DND-41 (cell line): ENCODE measurements at regions not wholly inside any gene's neighbourhood (a gene's known extent, or its start where the extent isn't known, plus 50 kb on each side); places are given as distances from the start of the nearest gene placed in this dataset.

Experiments used
- ATAC-seq: fragments of 200-7000 bp; cut with Tn5 transposase; 3 replicates; pipeline ENCODE4 v1.9.1; 2021; ENCODE audit warnings: low read depth; ENCODE audit not compliant: insufficient read depth
- DNase-seq: peaks from one replicate; pipeline ENCODE4 v3.0.0-alpha.2; 2020
- H2AFZ ChIP-seq: 2 replicates; pipeline ENCODE4 v1.6.0; 2012; ENCODE audit warnings: low read depth, low read length
- H3K27ac ChIP-seq: 2 replicates; pipeline ENCODE4 v1.5.1; 2012; ENCODE audit warnings: low read length, inconsistent platforms
- H3K27me3 ChIP-seq: fragments of 200-600 bp; sonication (generic); 2 replicates; pipeline ENCODE4 v1.6.0; 2012; ENCODE audit warnings: low read length, mild to moderate bottlenecking, inconsistent platforms; ENCODE audit not compliant: insufficient read depth, poor library complexity
- H3K36me3 ChIP-seq: 2 replicates; pipeline ENCODE4 v1.5.1; 2012; ENCODE audit warnings: low read length, inconsistent platforms; ENCODE audit not compliant: insufficient read depth
- H3K4me1 ChIP-seq: 2 replicates; pipeline ENCODE4 v1.5.1; 2012; ENCODE audit warnings: mild to moderate bottlenecking, low read length; ENCODE audit not compliant: insufficient read depth
- H3K4me2 ChIP-seq: 2 replicates; pipeline ENCODE4 v1.6.0; 2012; ENCODE audit warnings: mild to moderate bottlenecking, moderate library complexity, low read length, inconsistent platforms; ENCODE audit not compliant: insufficient read depth
- H3K4me3 ChIP-seq, 2 experiments: fragments of 200-600 bp in 1 of 2; shearing (Covaris generic) in 1 of 2; 2 replicates each; pipeline ENCODE4 v1.5.1; 2012 to 2016; ENCODE audit warnings: inconsistent platforms in 2 of 2, low read length in 2 of 2, mild to moderate bottlenecking in 2 of 2, low read depth in 1 of 2, moderate library complexity in 1 of 2
- H3K79me2 ChIP-seq: 2 replicates; pipeline ENCODE4 v1.6.0; 2012; ENCODE audit warnings: low read length, inconsistent platforms; ENCODE audit not compliant: insufficient read depth
- H3K9ac ChIP-seq: 2 replicates; pipeline ENCODE4 v1.6.0; 2012; ENCODE audit warnings: low read depth, mild to moderate bottlenecking, inconsistent platforms, low read length, moderate library complexity
- H3K9me3 ChIP-seq: 2 replicates; pipeline ENCODE4 v1.5.1; 2012; ENCODE audit warnings: low read length, moderate library complexity, mild to moderate bottlenecking, inconsistent platforms; ENCODE audit not compliant: insufficient read depth, severe bottlenecking
- H4K20me1 ChIP-seq: 2 replicates; pipeline ENCODE4 v1.6.0; 2012; ENCODE audit warnings: low read length; ENCODE audit not compliant: insufficient read depth
- EZH2 ChIP-seq: IDR thresholded peaks from 3 replicates; pipeline ENCODE4 v1.6.1; 2012; ENCODE audit warnings: borderline replicate concordance, low read depth, mild to moderate bottlenecking, moderate library complexity, low read length, inconsistent platforms; ENCODE audit not compliant: severe bottlenecking
- TF ChIP-seq, protein P1 (sequence below): IDR thresholded peaks from 2 replicates; pipeline ENCODE4 v1.5.1; 2012; ENCODE audit warnings: borderline replicate concordance, low read length, moderate library complexity, mild to moderate bottlenecking; ENCODE audit not compliant: poor library complexity, severe bottlenecking; ENCODE audit errors: extremely low read depth

DNA sequence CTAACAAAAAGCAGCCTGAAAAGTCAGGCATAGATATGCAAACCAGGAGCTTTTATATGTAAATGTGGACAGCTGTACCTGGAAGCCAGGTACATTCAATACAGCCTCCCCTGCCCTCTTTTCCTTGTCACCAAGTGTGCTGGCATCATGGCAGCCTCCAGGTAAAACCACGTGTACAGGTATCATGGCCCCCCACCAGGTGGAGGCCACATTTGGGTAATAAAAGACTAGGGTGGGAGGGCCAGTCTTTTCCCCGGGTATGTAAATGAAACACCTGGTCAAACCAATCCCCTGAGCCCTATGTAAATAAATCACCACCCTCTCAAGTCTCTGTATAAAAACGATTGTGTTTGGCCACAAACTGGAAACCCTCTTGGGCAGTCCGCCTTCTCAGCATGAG lies 226.4 kb upstream of the GOT2 start:
- no peaks in the 10 kb centered on the region for H4K20me1 ChIP-seq
- no peak overlapping the region for H2AFZ ChIP-seq
- no peak overlapping the region for H3K4me2 ChIP-seq
- no peaks in the 10 kb centered on the region for H3K9me3 ChIP-seq
- TF ChIP-seq EZH2: no peak
- TF ChIP-seq, protein P1, sequence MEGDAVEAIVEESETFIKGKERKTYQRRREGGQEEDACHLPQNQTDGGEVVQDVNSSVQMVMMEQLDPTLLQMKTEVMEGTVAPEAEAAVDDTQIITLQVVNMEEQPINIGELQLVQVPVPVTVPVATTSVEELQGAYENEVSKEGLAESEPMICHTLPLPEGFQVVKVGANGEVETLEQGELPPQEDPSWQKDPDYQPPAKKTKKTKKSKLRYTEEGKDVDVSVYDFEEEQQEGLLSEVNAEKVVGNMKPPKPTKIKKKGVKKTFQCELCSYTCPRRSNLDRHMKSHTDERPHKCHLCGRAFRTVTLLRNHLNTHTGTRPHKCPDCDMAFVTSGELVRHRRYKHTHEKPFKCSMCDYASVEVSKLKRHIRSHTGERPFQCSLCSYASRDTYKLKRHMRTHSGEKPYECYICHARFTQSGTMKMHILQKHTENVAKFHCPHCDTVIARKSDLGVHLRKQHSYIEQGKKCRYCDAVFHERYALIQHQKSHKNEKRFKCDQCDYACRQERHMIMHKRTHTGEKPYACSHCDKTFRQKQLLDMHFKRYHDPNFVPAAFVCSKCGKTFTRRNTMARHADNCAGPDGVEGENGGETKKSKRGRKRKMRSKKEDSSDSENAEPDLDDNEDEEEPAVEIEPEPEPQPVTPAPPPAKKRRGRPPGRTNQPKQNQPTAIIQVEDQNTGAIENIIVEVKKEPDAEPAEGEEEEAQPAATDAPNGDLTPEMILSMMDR: no peak
- H3K79me2 ChIP-seq: no peaks in the 10 kb centered on the region
- no peak overlapping the region for H3K27ac ChIP-seq
- no peak overlapping the region for H3K9ac ChIP-seq
- no peak for DNase-seq
- no peaks in the 10 kb centered on the region for H3K36me3 ChIP-seq
- ATAC-seq: no peak
- no peak overlapping the region for H3K4me3 ChIP-seq
- H3K4me1 ChIP-seq: no peaks in the 10 kb centered on the region
- no peaks in the 10 kb centered on the region for H3K27me3 ChIP-seq

GRCh38 chr16:58960034-58960433 lies 225.9 kb upstream of the GOT2 start:
- H3K27me3 ChIP-seq: no peaks in the 10 kb centered on the region
- H3K79me2 ChIP-seq: no peaks in the 10 kb centered on the region
- H3K36me3 ChIP-seq: no peaks in the 10 kb centered on the region
- no peak overlapping the region for H3K27ac ChIP-seq
- no peaks in the 10 kb centered on the region for H3K4me1 ChIP-seq
- H3K4me2 ChIP-seq: no peak overlapping the region
- TF ChIP-seq, protein P1: no peak
- TF ChIP-seq EZH2: no peak
- DNase-seq: no peak
- no peaks in the 10 kb centered on the region for H4K20me1 ChIP-seq
- H3K9ac ChIP-seq: no peak overlapping the region
- ATAC-seq: no peak
- no peak overlapping the region for H2AFZ ChIP-seq
- no peaks in the 10 kb centered on the region for H3K9me3 ChIP-seq
- no peak overlapping the region for H3K4me3 ChIP-seq

- Histone ChIP-seq H3K27me3 (no peaks in the 10 kb centered on the region), H3K9me3 (no peaks in the 10 kb centered on the region), H3K79me2 (no peaks in the 10 kb centered on the region), H3K9ac (no peak overlapping the region), H3K4me2 (no peak overlapping the region), H3K4me3 (no peak overlapping the region), H3K4me1 (no peaks in the 10 kb centered on the region), H3K36me3 (no peaks in the 10 kb centered on the region), H4K20me1 (no peaks in the 10 kb centered on the region), H3K27ac (no peak overlapping the region), H2AFZ (no peak overlapping the region)
- no peak for TF ChIP-seq EZH2
- TF ChIP-seq, protein P1: no peak
- DNase-seq (no peak), ATAC-seq (no peak)
Measured at GRCh38 chr16:58958749-58959148, 224.6 kb upstream of the GOT2 start.

GRCh38 chr16:58948244-58948643 lies 214.1 kb upstream of the GOT2 start:
- Histone ChIP-seq H3K9ac (no peak overlapping the region), H3K9me3 (no peaks in the 10 kb centered on the region), H2AFZ (no peak overlapping the region), H3K27ac (no peak overlapping the region), H3K4me1 (no peaks in the 10 kb centered on the region), H3K36me3 (no peaks in the 10 kb centered on the region), H3K4me2 (no peak overlapping the region), H3K4me3 (no peak overlapping the region), H3K27me3 (no peaks in the 10 kb centered on the region), H3K79me2 (no peaks in the 10 kb centered on the region), H4K20me1 (no peaks in the 10 kb centered on the region)
- no peak for TF ChIP-seq EZH2
- TF ChIP-seq, protein P1: no peak
- no peak for ATAC-seq
- DNase-seq: no peak
